CD4-positive, alpha-beta T cell (primary cell): ENCODE measurements at regions not wholly inside any gene's neighbourhood (a gene's known extent, or its start where the extent isn't known, plus 50 kb on each side); places are given as distances from the start of the nearest gene placed in this dataset.

Experiments used
- ATAC-seq: fragments of 200-7000 bp; cut with Tn5 transposase; one replicate; pipeline ENCODE4 v1.10.0; 2022; ENCODE audit warnings: mild to moderate bottlenecking; ENCODE audit not compliant: poor library complexity
- CTCF ChIA-PET: fragments of 350-600 bp; sonication (Branson Sonifier 250); formaldehyde crosslinking; loops from one replicate; lab custom pipeline; 2021; ENCODE audit warnings: antibody characterized with exemption, inconsistent platforms; lab: Charles Lee
- POLR2A ChIA-PET: fragments of 350-600 bp; sonication (Branson Sonifier 250); formaldehyde crosslinking; loops from one replicate; lab custom pipeline; 2021; ENCODE audit warnings: antibody characterized with exemption, inconsistent platforms; lab: Charles Lee
- DNase-seq, 14 experiments: peaks; one replicate each; pipeline ENCODE4 v3.0.0-alpha.2; 2013 to 2020; ENCODE audit warnings: mixed read lengths in 2 of 14
- H3K27ac ChIP-seq, 2 donors: one replicate each; pipeline versions ENCODE4 v1.5.1 to v1.7.0; 2013; ENCODE audit warnings: low read length in 2 of 2, low read depth in 1 of 2, mild to moderate bottlenecking in 1 of 2
- H3K27me3 ChIP-seq, 2 experiments: 1 replicate in 1 of 2; 2 replicates in 1 of 2; pipeline versions ENCODE4 v1.6.1 to v1.7.0; 2013; ENCODE audit warnings: low read length in 2 of 2, control low read depth in 1 of 2, mild to moderate bottlenecking in 1 of 2, moderate library complexity in 1 of 2; ENCODE audit not compliant: insufficient read depth in 2 of 2, control insufficient read depth in 1 of 2
- H3K36me3 ChIP-seq: one replicate; pipeline ENCODE4 v1.6.1; 2013; ENCODE audit warnings: low read length, control low read depth; ENCODE audit not compliant: insufficient read depth
- H3K4me1 ChIP-seq: one replicate; pipeline ENCODE4 v1.6.1; 2013; ENCODE audit warnings: low read length, control low read depth; ENCODE audit not compliant: insufficient read depth
- H3K4me3 ChIP-seq: one replicate; pipeline ENCODE4 v1.5.1; 2013; ENCODE audit warnings: mild to moderate bottlenecking, low read length, moderate library complexity
- H3K9me3 ChIP-seq, 2 experiments: 1 replicate in 1 of 2; 2 replicates in 1 of 2; pipeline versions ENCODE4 v1.6.1 to v1.7.0; 2013; ENCODE audit warnings: low read length in 2 of 2, mild to moderate bottlenecking in 2 of 2, control low read depth in 1 of 2, moderate library complexity in 1 of 2; ENCODE audit not compliant: control insufficient read depth in 1 of 2, insufficient read depth in 1 of 2
- H3K27ac Mint-ChIP-seq: one replicate; pipeline ENCODE4 v1.8.0; 2020; ENCODE audit warnings: mixed read lengths
- H3K27me3 Mint-ChIP-seq: one replicate; pipeline ENCODE4 v1.8.0; 2021; ENCODE audit warnings: mixed read lengths
- H3K36me3 Mint-ChIP-seq: one replicate; pipeline ENCODE4 v1.8.0; 2021; ENCODE audit warnings: low read depth, mixed read lengths
- H3K4me1 Mint-ChIP-seq: one replicate; pipeline ENCODE4 v1.8.0; 2021; ENCODE audit warnings: low read depth, mixed read lengths
- H3K4me3 Mint-ChIP-seq: one replicate; pipeline ENCODE4 v1.8.0; 2020; ENCODE audit warnings: mild to moderate bottlenecking, mixed read lengths
- H3K9me3 Mint-ChIP-seq: one replicate; pipeline ENCODE4 v1.8.0; 2020; ENCODE audit warnings: mixed read lengths
- intact Hi-C, 2 experiments: fragments of 100-400 bp; cut with DNase I in 1 of 2; cut with micrococcal nuclease in 1 of 2; formaldehyde crosslinking; loops; one replicate each; pipeline versions ENCODE4 v1.15.1 to v1.9.0; 2023 to 2025; cut with DNase I, micrococcal nuclease
- TF ChIP-seq, protein P1 (sequence below): fragments of 200-600 bp; IDR thresholded peaks from one replicate; pipeline ENCODE4 v1.8.0; 2022; ENCODE audit warnings: antibody characterized with exemption, mild to moderate bottlenecking

DNA sequence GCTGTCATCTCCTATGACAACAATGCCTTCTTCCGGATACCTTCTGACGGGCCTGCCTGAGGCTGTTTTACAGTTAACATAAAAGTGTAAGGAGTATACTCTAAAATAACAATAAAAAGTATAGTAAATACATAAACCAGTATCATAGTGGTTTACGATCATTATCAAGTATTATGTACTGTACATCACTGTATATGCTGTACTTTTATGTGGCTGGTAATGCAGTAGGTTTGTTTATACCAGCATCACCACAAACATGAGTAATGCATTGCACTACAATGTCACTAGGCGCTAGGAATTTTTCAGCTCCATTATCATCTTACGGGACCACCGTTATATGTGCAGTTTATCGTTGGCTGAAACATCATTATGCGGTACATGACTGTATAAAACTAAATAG is 76.5 kb downstream of the VEGFA start:
- Histone ChIP-seq H3K4me3 (no peak overlapping the region), H3K36me3 (no peaks in the 10 kb centered on the region), H3K27me3 (no peaks in the 10 kb centered on the region), H3K4me1 (no peaks in the 10 kb centered on the region), H3K27ac (no peak overlapping the region), H3K9me3 (no peaks in the 10 kb centered on the region)
- intact Hi-C loops, result no loop called here
- no peaks in the 10 kb centered on the region for H3K4me1 Mint-ChIP-seq
- POLR2A ChIA-PET, result no interaction called here
- TF ChIP-seq, protein P1, sequence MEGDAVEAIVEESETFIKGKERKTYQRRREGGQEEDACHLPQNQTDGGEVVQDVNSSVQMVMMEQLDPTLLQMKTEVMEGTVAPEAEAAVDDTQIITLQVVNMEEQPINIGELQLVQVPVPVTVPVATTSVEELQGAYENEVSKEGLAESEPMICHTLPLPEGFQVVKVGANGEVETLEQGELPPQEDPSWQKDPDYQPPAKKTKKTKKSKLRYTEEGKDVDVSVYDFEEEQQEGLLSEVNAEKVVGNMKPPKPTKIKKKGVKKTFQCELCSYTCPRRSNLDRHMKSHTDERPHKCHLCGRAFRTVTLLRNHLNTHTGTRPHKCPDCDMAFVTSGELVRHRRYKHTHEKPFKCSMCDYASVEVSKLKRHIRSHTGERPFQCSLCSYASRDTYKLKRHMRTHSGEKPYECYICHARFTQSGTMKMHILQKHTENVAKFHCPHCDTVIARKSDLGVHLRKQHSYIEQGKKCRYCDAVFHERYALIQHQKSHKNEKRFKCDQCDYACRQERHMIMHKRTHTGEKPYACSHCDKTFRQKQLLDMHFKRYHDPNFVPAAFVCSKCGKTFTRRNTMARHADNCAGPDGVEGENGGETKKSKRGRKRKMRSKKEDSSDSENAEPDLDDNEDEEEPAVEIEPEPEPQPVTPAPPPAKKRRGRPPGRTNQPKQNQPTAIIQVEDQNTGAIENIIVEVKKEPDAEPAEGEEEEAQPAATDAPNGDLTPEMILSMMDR, result no peak
- no peak overlapping the region for H3K4me3 Mint-ChIP-seq
- no peaks in the 10 kb centered on the region for H3K36me3 Mint-ChIP-seq
- CTCF ChIA-PET, result no interaction called here
- H3K27me3 Mint-ChIP-seq, result peaks cover 6% of the 10 kb centered on the region
- H3K27ac Mint-ChIP-seq, result no peak overlapping the region
- DNase-seq, result no peak
- H3K9me3 Mint-ChIP-seq, result no peaks in the 10 kb centered on the region
- no peak for ATAC-seq

DNA sequence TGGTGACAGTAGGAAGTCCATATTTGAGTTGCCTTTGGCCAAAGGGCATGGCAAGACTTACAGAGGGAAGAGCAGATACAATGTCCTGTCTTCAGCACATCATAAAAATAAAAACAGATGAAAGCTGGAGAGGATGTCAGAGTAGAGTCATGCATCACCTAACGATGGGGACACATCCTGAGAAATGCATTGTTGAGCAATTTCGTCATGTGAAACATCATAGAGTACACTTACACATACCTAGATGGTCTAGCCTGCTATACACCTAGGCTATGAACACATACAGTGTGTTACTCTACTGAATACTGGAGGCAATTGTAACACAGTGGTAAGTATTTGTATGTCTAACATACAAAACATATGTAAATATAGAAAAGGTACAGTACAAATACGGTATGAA is 75.6 kb downstream of the VEGFA start:
- intact Hi-C loops, result no loop called here
- no peak overlapping the region for H3K4me3 Mint-ChIP-seq
- CTCF ChIA-PET, result interaction anchor here (0.6 kb wide), 1 partner anchor 385 kb away, joined by 4 read pairs; no protein-coding TSS in a partner anchor
- H3K36me3 ChIP-seq, result no peaks in the 10 kb centered on the region
- TF ChIP-seq, protein P1, result no peak
- no peaks in the 10 kb centered on the region for H3K9me3 Mint-ChIP-seq
- H3K4me3 ChIP-seq, result no peak overlapping the region
- H3K27me3 Mint-ChIP-seq, result peaks cover 6% of the 10 kb centered on the region
- no peaks in the 10 kb centered on the region for H3K36me3 Mint-ChIP-seq
- H3K27ac Mint-ChIP-seq, result no peak overlapping the region
- H3K27ac ChIP-seq, result no peak overlapping the region
- DNase-seq, result no peak
- ATAC-seq, result no peak
- H3K4me1 Mint-ChIP-seq, result no peaks in the 10 kb centered on the region
- H3K4me1 ChIP-seq, result no peaks in the 10 kb centered on the region
- no peaks in the 10 kb centered on the region for H3K9me3 ChIP-seq
- no peaks in the 10 kb centered on the region for H3K27me3 ChIP-seq
- POLR2A ChIA-PET, result no interaction called here

DNA sequence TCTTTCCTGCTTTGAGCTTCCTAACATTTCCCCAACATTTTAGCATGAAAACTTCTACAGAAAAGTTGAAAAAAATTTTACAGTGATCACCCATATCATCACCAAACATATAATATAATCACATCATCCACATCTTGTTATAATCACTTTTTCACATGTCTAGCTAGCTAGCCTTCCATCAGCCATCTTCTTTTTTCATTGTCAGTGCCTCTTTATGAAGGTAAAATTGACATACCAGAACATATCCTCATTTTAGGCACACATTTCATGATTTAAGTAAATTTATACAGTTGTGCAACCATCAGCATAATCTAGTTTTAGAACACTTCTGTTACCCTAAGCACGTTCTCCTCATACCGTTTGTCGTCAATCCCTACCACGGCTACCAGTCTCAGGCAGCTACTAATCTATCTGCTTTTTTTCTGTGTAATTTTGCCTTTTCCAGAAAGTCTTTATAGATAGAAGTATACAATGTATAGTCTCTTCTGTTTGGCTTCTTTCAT is 73.7 kb downstream of the VEGFA start:
- ChIA-PET POLR2A (no interaction called here), CTCF (no interaction called here)
- Mint-ChIP-seq H3K4me3 (no peak overlapping the region), H3K4me1 (no peaks in the 10 kb centered on the region), H3K27me3 (peaks cover 10% of the 10 kb centered on the region), H3K9me3 (no peaks in the 10 kb centered on the region), H3K27ac (no peak overlapping the region), H3K36me3 (no peaks in the 10 kb centered on the region)
- Histone ChIP-seq H3K36me3 (no peaks in the 10 kb centered on the region), H3K4me3 (no peak overlapping the region), H3K9me3 (no peaks in the 10 kb centered on the region), H3K4me1 (no peaks in the 10 kb centered on the region), H3K27ac (no peak overlapping the region), H3K27me3 (no peaks in the 10 kb centered on the region)
- ATAC-seq (no peak), DNase-seq (no peak)
- intact Hi-C loops, result no loop called here
- TF ChIP-seq, protein P1, result no peak
